NOMO-1 treated with DMSO at 0.1 percent for 48 hours (cell line): ENCODE measurements at regions not wholly inside any gene's neighbourhood (a gene's known extent, or its start where the extent isn't known, plus 50 kb on each side); places are given as distances from the start of the nearest gene placed in this dataset.

Experiments
- DNase-seq: peaks from one replicate; lab custom pipeline; 2025; ENCODE audit not compliant: unreplicated experiment; lab: John Stamatoyannopoulos, UW

- no peak for DNase-seq
These were observed 702.4 kb upstream of the LRRC4C start for GRCh38 chr11:42161886-42162285.

GRCh38 chr11:42169191-42169590, 709.7 kb upstream of the LRRC4C start:
- no peak for DNase-seq

GRCh38 chr11:42170601-42171000, 711.1 kb upstream of the LRRC4C start:
- no peak for DNase-seq

- DNase-seq: no peak
These were observed 711.6 kb upstream of the LRRC4C start for GRCh38 chr11:42171046-42171445.

GRCh38 chr11:42172441-42172840, 713.0 kb upstream of the LRRC4C start:
- DNase-seq: no peak

- no peak for DNase-seq
These were observed 715.8 kb upstream of the LRRC4C start for GRCh38 chr11:42175203-42175602.

GRCh38 chr11:42179216-42179615, 719.8 kb upstream of the LRRC4C start:
- DNase-seq: no peak

- no peak for DNase-seq
These were observed 736.0 kb upstream of the LRRC4C start for GRCh38 chr11:42195289-42196013.

- no peak for DNase-seq
These were observed 740.9 kb upstream of the LRRC4C start for GRCh38 chr11:42200311-42200710.

- DNase-seq: no peak
These were observed 742.2 kb upstream of the LRRC4C start for GRCh38 chr11:42201603-42202148.

- DNase-seq: no peak
These were observed 746.1 kb upstream of the LRRC4C start for GRCh38 chr11:42205518-42205917.

- no peak for DNase-seq
These were observed 766.2 kb upstream of the LRRC4C start for GRCh38 chr11:42225664-42226063.

GRCh38 chr11:42232673-42233072, 773.2 kb upstream of the LRRC4C start:
- DNase-seq: no peak

GRCh38 chr11:42234451-42234951, 775.0 kb upstream of the LRRC4C start:
- no peak for DNase-seq

- no peak for DNase-seq
These were observed 778.3 kb upstream of the LRRC4C start for GRCh38 chr11:42237701-42238235.

- DNase-seq: no peak
These were observed 779.7 kb upstream of the LRRC4C start for GRCh38 chr11:42239188-42239587.

- DNase-seq: no peak
These were observed 783.9 kb upstream of the LRRC4C start for GRCh38 chr11:42243385-42243784.

GRCh38 chr11:42244376-42244775, 784.9 kb upstream of the LRRC4C start:
- no peak for DNase-seq

- DNase-seq: no peak
These were observed 789.9 kb upstream of the LRRC4C start for GRCh38 chr11:42249401-42249800.

GRCh38 chr11:42249956-42250355, 790.5 kb upstream of the LRRC4C start:
- no peak for DNase-seq

GRCh38 chr11:42251984-42252383, 792.5 kb upstream of the LRRC4C start:
- no peak for DNase-seq

- DNase-seq: peak; percentile 89
These were observed 793.7 kb upstream of the LRRC4C start for GRCh38 chr11:42253156-42253555.
